Gastrocnemius medialis (tissue), 4 donors: ENCODE measurements at regions not wholly inside any gene's neighbourhood (a gene's known extent, or its start where the extent isn't known, plus 50 kb on each side); places are given as distances from the start of the nearest gene placed in this dataset.

ENCODE experiments used
- CTCF ChIP-seq, 5 experiments: fragments of 450-650 bp in 3 of 5; fragments of 200-600 bp in 2 of 5; sonication (generic) in 2 of 5; IDR thresholded peaks in 4 of 5; conservative IDR thresholded peaks in 1 of 5; 1 replicate in 4 of 5; 2 replicates in 1 of 5; pipeline ENCODE4 v1.5.1; 2016 to 2019; ENCODE audit warnings: antibody characterized with exemption in 5 of 5, mild to moderate bottlenecking in 3 of 5, moderate library complexity in 3 of 5
- POLR2A ChIP-seq, 2 donors: fragments of 450-650 bp; IDR thresholded peaks; one replicate each; pipeline ENCODE4 v1.6.1; 2017; ENCODE audit warnings: antibody characterized with exemption in 2 of 2, mild to moderate bottlenecking in 2 of 2, moderate library complexity in 2 of 2

GRCh38 chr5:117461403-117461802 is 886.8 kb upstream of the SEMA6A start:
- TF ChIP-seq POLR2A (IDR thresholded peaks at IDR 0.05): no peak
- TF ChIP-seq CTCF (IDR thresholded peaks at IDR 0.05 in 4 of 5, conservative IDR thresholded peaks at IDR 0.05 in 1 of 5): no peak
